Keratinocyte (primary cell): ENCODE measurements at regions not wholly inside any gene's neighbourhood (a gene's known extent, or its start where the extent isn't known, plus 50 kb on each side); places are given as distances from the start of the nearest gene placed in this dataset.

Source experiments
- DNase-seq: peaks from one replicate; pipeline ENCODE4 v3.0.0-alpha.2; 2011; ENCODE audit warnings: low read depth, missing footprints, low spot score
- FAIRE-seq: peaks from 2 replicates; lab custom pipeline; 2011; peaks lifted over from hg19 to GRCh38; lab: Jason Lieb, UNC
- H2AFZ ChIP-seq: 2 replicates; pipeline ENCODE4 v1.6.0; 2012; ENCODE audit warnings: low read length, control low read depth, inconsistent platforms; ENCODE audit not compliant: control insufficient read depth
- H3K27ac ChIP-seq: 2 replicates; pipeline ENCODE4 v1.5.1; 2011; ENCODE audit warnings: low read length; ENCODE audit not compliant: control insufficient read depth, insufficient read depth
- H3K27me3 ChIP-seq: 3 replicates; pipeline ENCODE4 v1.6.0; 2011; ENCODE audit warnings: low read length; ENCODE audit not compliant: control insufficient read depth, insufficient read depth; ENCODE audit errors: extremely low read depth
- H3K36me3 ChIP-seq, 2 experiments: 2 replicates in 1 of 2; 3 replicates in 1 of 2; pipeline ENCODE4 v1.5.1; 2011; ENCODE audit warnings: low read length in 2 of 2, mild to moderate bottlenecking in 1 of 2; ENCODE audit not compliant: control insufficient read depth in 2 of 2, insufficient read depth in 2 of 2; ENCODE audit errors: extremely low read depth in 1 of 2
- H3K4me1 ChIP-seq: 3 replicates; pipeline ENCODE4 v1.5.1; 2011; ENCODE audit warnings: low read length; ENCODE audit not compliant: control insufficient read depth, insufficient read depth; ENCODE audit errors: extremely low read depth
- H3K4me2 ChIP-seq: 3 replicates; pipeline ENCODE4 v1.6.0; 2011; ENCODE audit warnings: low read depth, low read length; ENCODE audit not compliant: control insufficient read depth, insufficient read depth; ENCODE audit errors: extremely low read depth
- H3K4me3 ChIP-seq, 3 experiments: fragments of 200-600 bp in 1 of 3; sonication (generic) in 1 of 3; 2 replicates in 2 of 3; 3 replicates in 1 of 3; pipeline ENCODE4 v1.5.1; 2011 to 2016; ENCODE audit warnings: low read length in 3 of 3, mild to moderate bottlenecking in 3 of 3, control low read depth in 2 of 3, inconsistent platforms in 1 of 3, low read depth in 1 of 3, mixed read lengths in 1 of 3, mixed run types in 1 of 3, moderate library complexity in 1 of 3; ENCODE audit not compliant: control insufficient read depth in 2 of 3, insufficient read depth in 2 of 3; ENCODE audit errors: extremely low read depth in 1 of 3
- H3K79me2 ChIP-seq: 2 replicates; pipeline ENCODE4 v1.6.0; 2012; ENCODE audit warnings: low read length; ENCODE audit not compliant: control insufficient read depth, insufficient read depth
- H3K9ac ChIP-seq: 3 replicates; pipeline ENCODE4 v1.6.0; 2011; ENCODE audit warnings: low read length; ENCODE audit not compliant: control insufficient read depth, insufficient read depth; ENCODE audit errors: extremely low read depth
- H3K9me1 ChIP-seq: 3 replicates; pipeline ENCODE4 v1.6.0; 2011; ENCODE audit warnings: low read length; ENCODE audit not compliant: control insufficient read depth, insufficient read depth; ENCODE audit errors: extremely low read depth
- H3K9me3 ChIP-seq: 2 replicates; pipeline ENCODE4 v1.5.1; 2012; ENCODE audit warnings: low read depth, low read length; ENCODE audit not compliant: control insufficient read depth
- H4K20me1 ChIP-seq: 3 replicates; pipeline ENCODE4 v1.6.0; 2011; ENCODE audit warnings: low read length; ENCODE audit not compliant: control insufficient read depth, insufficient read depth; ENCODE audit errors: extremely low read depth
- EZH2 ChIP-seq: IDR thresholded peaks from one replicate; pipeline ENCODE4 v1.6.1; 2012; ENCODE audit warnings: inconsistent platforms, mild to moderate bottlenecking, low read length, moderate library complexity
- dilution Hi-C: fragments of 300-500 bp; cut with MboI; formaldehyde crosslinking; loops from one replicate; pipeline ENCODE4 v1.7.0; 2020; ENCODE audit warnings: low sequenced_read_pairs; ENCODE audit not compliant: extremely low pct_ligation_motif_present
- TF ChIP-seq, protein P1 (sequence below), 3 experiments: IDR thresholded peaks in 1 of 3; conservative IDR thresholded peaks in 1 of 3; optimal IDR thresholded peaks in 1 of 3; 2 replicates in 2 of 3; 3 replicates in 1 of 3; pipeline versions ENCODE3 to v1.5.1; 2011; ENCODE audit warnings: low read length in 3 of 3, mild to moderate bottlenecking in 3 of 3, moderate library complexity in 2 of 3, control low read depth in 1 of 3, inconsistent platforms in 1 of 3; ENCODE audit not compliant: insufficient read depth in 2 of 3; ENCODE audit errors: extremely low read depth in 1 of 3

DNA sequence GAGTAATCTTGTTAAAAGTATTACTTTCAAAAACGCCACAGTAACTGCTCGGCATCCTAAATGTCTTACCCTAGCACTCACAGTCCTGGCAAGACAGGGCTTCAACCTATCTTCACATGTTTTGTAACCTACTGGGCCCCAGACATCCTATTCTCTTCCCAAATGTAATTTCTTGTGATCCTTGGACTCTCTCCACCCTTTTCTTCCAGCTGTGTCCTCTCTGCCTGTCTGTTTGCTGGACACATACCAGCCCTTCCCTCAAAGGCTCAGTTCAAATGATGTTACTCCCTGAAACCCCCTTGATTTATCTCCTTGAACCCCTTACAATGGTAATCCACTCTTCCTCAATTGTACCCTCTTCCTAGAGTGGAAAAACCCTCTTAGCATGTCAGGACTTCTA, 60.1 kb upstream of the CNEP1R1 start:
- no peak for FAIRE-seq
- H3K4me2 ChIP-seq: no peak overlapping the region
- dilution Hi-C loops: no loop called here

DNA sequence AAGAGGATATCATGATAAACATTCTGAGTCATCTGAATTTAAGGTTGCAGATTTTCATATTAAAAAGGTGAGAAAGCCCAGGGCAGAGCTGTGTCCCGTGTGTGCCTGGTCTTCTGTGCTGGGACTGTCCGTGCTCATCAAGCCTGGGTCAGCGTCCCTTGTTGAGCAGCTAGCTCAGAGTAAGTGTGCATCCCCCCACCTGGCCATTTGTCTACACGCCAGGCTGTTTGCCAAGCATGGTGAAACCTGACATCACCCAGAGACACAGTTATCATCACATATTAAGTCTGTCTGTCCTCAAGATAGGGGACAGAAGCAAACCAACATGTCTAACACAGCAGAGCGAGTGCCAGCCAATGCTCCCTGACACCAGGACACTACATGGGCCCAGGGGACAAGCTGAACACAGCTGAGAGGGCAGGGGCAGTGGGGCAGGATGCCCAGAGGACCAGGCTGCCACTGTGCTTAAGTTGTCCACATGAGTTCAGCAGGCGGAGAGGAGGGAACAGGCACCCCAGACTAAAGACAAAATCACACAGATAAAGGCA, 57.9 kb upstream of the CNEP1R1 start:
- Histone ChIP-seq H3K9me3 (no peaks in the 10 kb centered on the region), H3K27me3 (peaks cover 2% of the 10 kb centered on the region), H2AFZ (no peak overlapping the region), H3K9ac (no peak overlapping the region), H3K4me1 (no peaks in the 10 kb centered on the region), H4K20me1 (no peaks in the 10 kb centered on the region), H3K9me1 (no peaks in the 10 kb centered on the region), H3K27ac (no peak overlapping the region), H3K4me3 (no peak overlapping the region), H3K79me2 (no peaks in the 10 kb centered on the region), H3K36me3 (no peaks in the 10 kb centered on the region), H3K4me2 (no peak overlapping the region)
- TF ChIP-seq EZH2: no peak
- TF ChIP-seq, protein P1, sequence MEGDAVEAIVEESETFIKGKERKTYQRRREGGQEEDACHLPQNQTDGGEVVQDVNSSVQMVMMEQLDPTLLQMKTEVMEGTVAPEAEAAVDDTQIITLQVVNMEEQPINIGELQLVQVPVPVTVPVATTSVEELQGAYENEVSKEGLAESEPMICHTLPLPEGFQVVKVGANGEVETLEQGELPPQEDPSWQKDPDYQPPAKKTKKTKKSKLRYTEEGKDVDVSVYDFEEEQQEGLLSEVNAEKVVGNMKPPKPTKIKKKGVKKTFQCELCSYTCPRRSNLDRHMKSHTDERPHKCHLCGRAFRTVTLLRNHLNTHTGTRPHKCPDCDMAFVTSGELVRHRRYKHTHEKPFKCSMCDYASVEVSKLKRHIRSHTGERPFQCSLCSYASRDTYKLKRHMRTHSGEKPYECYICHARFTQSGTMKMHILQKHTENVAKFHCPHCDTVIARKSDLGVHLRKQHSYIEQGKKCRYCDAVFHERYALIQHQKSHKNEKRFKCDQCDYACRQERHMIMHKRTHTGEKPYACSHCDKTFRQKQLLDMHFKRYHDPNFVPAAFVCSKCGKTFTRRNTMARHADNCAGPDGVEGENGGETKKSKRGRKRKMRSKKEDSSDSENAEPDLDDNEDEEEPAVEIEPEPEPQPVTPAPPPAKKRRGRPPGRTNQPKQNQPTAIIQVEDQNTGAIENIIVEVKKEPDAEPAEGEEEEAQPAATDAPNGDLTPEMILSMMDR (optimal IDR thresholded peaks at IDR 0.05 in 1 of 3, IDR thresholded peaks at IDR 0.05 in 1 of 3, conservative IDR thresholded peaks at IDR 0.05 in 1 of 3; ENCODE audit: extremely low read depth in 1 of 3, insufficient read depth in 2 of 3, low read length in 3 of 3): no peak
- DNase-seq: no peak
- FAIRE-seq: no peak
- dilution Hi-C loops: no loop called here

More for the DNA sequence above, 60.1 kb upstream of the CNEP1R1 start:
- no peaks in the 10 kb centered on the region for H3K36me3 ChIP-seq
- TF ChIP-seq EZH2: no peak
- TF ChIP-seq, protein P1 (optimal IDR thresholded peaks at IDR 0.05 in 1 of 3, IDR thresholded peaks at IDR 0.05 in 1 of 3, conservative IDR thresholded peaks at IDR 0.05 in 1 of 3; ENCODE audit: extremely low read depth in 1 of 3, insufficient read depth in 2 of 3, low read length in 3 of 3): no peak
- no peak for DNase-seq
- no peak overlapping the region for H2AFZ ChIP-seq
- H3K4me1 ChIP-seq: no peaks in the 10 kb centered on the region
- H3K9me3 ChIP-seq: no peaks in the 10 kb centered on the region
- no peak overlapping the region for H3K4me3 ChIP-seq
- no peak overlapping the region for H3K9ac ChIP-seq
- H3K27ac ChIP-seq: no peak overlapping the region
- H3K27me3 ChIP-seq: peaks cover 2% of the 10 kb centered on the region
- no peaks in the 10 kb centered on the region for H4K20me1 ChIP-seq
- H3K9me1 ChIP-seq: no peaks in the 10 kb centered on the region
- no peaks in the 10 kb centered on the region for H3K79me2 ChIP-seq
